Activated CD8-positive, alpha-beta T cell treated with anti-CD3 and anti-CD28 coated beads for 36 hours (primary cell): ENCODE measurements at regions not wholly inside any gene's neighbourhood (a gene's known extent, or its start where the extent isn't known, plus 50 kb on each side); places are given as distances from the start of the nearest gene placed in this dataset.

Source experiments
- ATAC-seq: fragments of 200-7000 bp; cut with Tn5 transposase; one replicate; pipeline ENCODE4 v1.10.0; 2021; ENCODE audit warnings: mild to moderate bottlenecking, moderate library complexity
- CTCF ChIA-PET: fragments of 350-600 bp; sonication (Branson Sonifier 250); formaldehyde crosslinking; loops from one replicate; lab custom pipeline; 2021; ENCODE audit warnings: antibody characterized with exemption; lab: Charles Lee
- POLR2A ChIA-PET: fragments of 350-600 bp; sonication (Branson Sonifier 250); formaldehyde crosslinking; loops from one replicate; lab custom pipeline; 2021; ENCODE audit warnings: antibody characterized with exemption; lab: Charles Lee
- DNase-seq: peaks from one replicate; pipeline ENCODE4 v3.0.0-alpha.2; 2020
- H3K27ac Mint-ChIP-seq: one replicate; pipeline ENCODE4 v1.8.0; 2021; ENCODE audit warnings: mild to moderate bottlenecking, mixed read lengths
- H3K27me3 Mint-ChIP-seq: one replicate; pipeline ENCODE4 v1.8.0; 2021; ENCODE audit warnings: mixed read lengths
- H3K36me3 Mint-ChIP-seq: one replicate; pipeline ENCODE4 v1.8.0; 2021; ENCODE audit warnings: low read depth, mixed read lengths
- H3K4me1 Mint-ChIP-seq: one replicate; pipeline ENCODE4 v1.8.0; 2021; ENCODE audit warnings: low read depth, mixed read lengths
- H3K4me3 Mint-ChIP-seq: one replicate; pipeline ENCODE4 v1.8.0; 2021; ENCODE audit warnings: mild to moderate bottlenecking, moderate library complexity, mixed read lengths
- H3K9me3 Mint-ChIP-seq: one replicate; pipeline ENCODE4 v1.8.0; 2021; ENCODE audit warnings: mixed read lengths
- CTCF ChIP-seq: fragments of 200-600 bp; IDR thresholded peaks from one replicate; pipeline ENCODE4 v1.8.0; 2022; ENCODE audit warnings: antibody characterized with exemption, mild to moderate bottlenecking
- intact Hi-C: fragments of 100-400 bp; cut with micrococcal nuclease; formaldehyde crosslinking; loops from one replicate; pipeline ENCODE4 v1.10.0; 2022

- Mint-ChIP-seq H3K27ac (no peak overlapping the region), H3K36me3 (peaks cover 9% of the 10 kb centered on the region), H3K4me1 (no peaks in the 10 kb centered on the region), H3K4me3 (no peak overlapping the region), H3K27me3 (peaks cover 2% of the 10 kb centered on the region), H3K9me3 (peaks cover 12% of the 10 kb centered on the region)
- CTCF ChIA-PET = no interaction called here
- no peak for DNase-seq
- TF ChIP-seq CTCF = no peak
- POLR2A ChIA-PET = no interaction called here
- intact Hi-C loops = no loop called here
- no peak for ATAC-seq
Observed at GRCh38 chr1:221948459-221948858, 206.6 kb upstream of the DUSP10 start.

- POLR2A ChIA-PET = no interaction called here
Observed at GRCh38 chr1:221947731-221948130, 205.8 kb upstream of the DUSP10 start.

GRCh38 chr1:221946768-221947167, 204.9 kb upstream of the DUSP10 start:
- peaks cover 2% of the 10 kb centered on the region for H3K27me3 Mint-ChIP-seq
- intact Hi-C loops = no loop called here
- POLR2A ChIA-PET = no interaction called here
- TF ChIP-seq CTCF = no peak
- DNase-seq (no peak), ATAC-seq (no peak)
- no peak overlapping the region for H3K4me3 Mint-ChIP-seq
- H3K36me3 Mint-ChIP-seq = peaks cover 9% of the 10 kb centered on the region
- no peak overlapping the region for H3K27ac Mint-ChIP-seq
- no peaks in the 10 kb centered on the region for H3K4me1 Mint-ChIP-seq
- peaks cover 14% of the 10 kb centered on the region for H3K9me3 Mint-ChIP-seq
- CTCF ChIA-PET = interaction anchor here (1.1 kb wide), 1 partner anchor 37 kb away, joined by 3 read pairs; no protein-coding TSS in a partner anchor

More at GRCh38 chr1:221947731-221948130, 205.8 kb upstream of the DUSP10 start:
- H3K9me3 Mint-ChIP-seq = peaks cover 14% of the 10 kb centered on the region
- H3K4me1 Mint-ChIP-seq = no peaks in the 10 kb centered on the region
- no peak overlapping the region for H3K27ac Mint-ChIP-seq
- peaks cover 2% of the 10 kb centered on the region for H3K27me3 Mint-ChIP-seq
- no peak for TF ChIP-seq CTCF
- intact Hi-C loops = no loop called here
- CTCF ChIA-PET = no interaction called here
- H3K4me3 Mint-ChIP-seq = no peak overlapping the region
- no peak for DNase-seq
- peaks cover 9% of the 10 kb centered on the region for H3K36me3 Mint-ChIP-seq
- ATAC-seq = no peak

- ChIA-PET POLR2A (no interaction called here), CTCF (interaction anchor here (1.1 kb wide), 1 partner anchor 39 kb away, joined by 3 read pairs; no protein-coding TSS in a partner anchor)
- Mint-ChIP-seq H3K27me3 (no peaks in the 10 kb centered on the region), H3K4me1 (no peaks in the 10 kb centered on the region), H3K4me3 (no peak overlapping the region), H3K36me3 (peaks cover 9% of the 10 kb centered on the region), H3K9me3 (peaks cover 14% of the 10 kb centered on the region), H3K27ac (no peak overlapping the region)
- ATAC-seq (no peak), DNase-seq (no peak)
- intact Hi-C loops = no loop called here
- no peak for TF ChIP-seq CTCF
Observed at GRCh38 chr1:221945669-221946068, 203.8 kb upstream of the DUSP10 start.

GRCh38 chr1:221944247-221944870, 202.5 kb upstream of the DUSP10 start:
- ChIA-PET POLR2A (no interaction called here), CTCF (no interaction called here)
- intact Hi-C loops = no loop called here
- H3K27me3 Mint-ChIP-seq = no peaks in the 10 kb centered on the region
- no peak overlapping the region for H3K4me3 Mint-ChIP-seq
- ATAC-seq (no peak), DNase-seq (no peak)
- no peaks in the 10 kb centered on the region for H3K4me1 Mint-ChIP-seq
- H3K36me3 Mint-ChIP-seq = peaks cover 9% of the 10 kb centered on the region
- TF ChIP-seq CTCF = no peak
- peaks cover 14% of the 10 kb centered on the region for H3K9me3 Mint-ChIP-seq
- no peak overlapping the region for H3K27ac Mint-ChIP-seq
